GM23338 (cell line): ENCODE measurements at regions not wholly inside any gene's neighbourhood (a gene's known extent, or its start where the extent isn't known, plus 50 kb on each side); places are given as distances from the start of the nearest gene placed in this dataset.

Experiments used
- CTCF ChIP-seq, 2 experiments: fragments of 200-600 bp in 1 of 2; sonication (generic) in 1 of 2; conservative IDR thresholded peaks; 2 replicates each; pipeline versions ENCODE4 v1.5.1 to v1.6.1; 2016 to 2017; ENCODE audit warnings: antibody characterized with exemption in 2 of 2, low read depth in 2 of 2, mild to moderate bottlenecking in 2 of 2, moderate library complexity in 1 of 2
- ETS1 ChIP-seq: IDR thresholded peaks from 2 replicates; pipeline ENCODE4 v1.6.1; 2016; ENCODE audit warnings: antibody characterized with exemption
- EZH2 ChIP-seq: fragments of 200-600 bp; sonication (generic); IDR thresholded peaks from one replicate; pipeline ENCODE4 v1.8.0; 2017; ENCODE audit warnings: antibody characterized with exemption, mild to moderate bottlenecking, low read depth; ENCODE audit not compliant: unreplicated experiment
- EZH2phosphoT487 ChIP-seq: fragments of 200-600 bp; sonication (generic); IDR thresholded peaks from one replicate; pipeline ENCODE4 v1.8.1; 2018; ENCODE audit warnings: antibody characterized with exemption; ENCODE audit not compliant: unreplicated experiment
- POLR2AphosphoS5 ChIP-seq: IDR thresholded peaks from 2 replicates; pipeline ENCODE4 v1.6.1; 2016; ENCODE audit warnings: antibody characterized with exemption, low read depth
- REST ChIP-seq: IDR thresholded peaks from one replicate; pipeline ENCODE4 v1.6.1; 2018; ENCODE audit warnings: antibody characterized with exemption; ENCODE audit not compliant: unreplicated experiment
- ZNF114 ChIP-seq: fragments of 250-450 bp; sonication (Bioruptor Pico); IDR thresholded peaks from 2 replicates; pipeline ENCODE4 v1.5.0; 2020; ENCODE audit warnings: mild to moderate bottlenecking, moderate library complexity

- no peak for TF ChIP-seq EZH2
- no peak for TF ChIP-seq CTCF (conservative IDR thresholded peaks at IDR 0.05; ENCODE audit: low read depth in 2 of 2)
- no peak for TF ChIP-seq POLR2AphosphoS5
- TF ChIP-seq ZNF114 = no peak
- TF ChIP-seq REST = no peak
- no peak for TF ChIP-seq ETS1
- no peak for TF ChIP-seq EZH2phosphoT487
These were observed 679.7 kb downstream of the ZEB2 start for GRCh38 chr2:143840194-143840593.
